ENCODE measurements at regions not wholly inside any gene's neighbourhood (a gene's known extent, or its start where the extent isn't known, plus 50 kb on each side); places are given as distances from the start of the nearest gene placed in this dataset.

- TF ChIP-seq, protein P1, sequence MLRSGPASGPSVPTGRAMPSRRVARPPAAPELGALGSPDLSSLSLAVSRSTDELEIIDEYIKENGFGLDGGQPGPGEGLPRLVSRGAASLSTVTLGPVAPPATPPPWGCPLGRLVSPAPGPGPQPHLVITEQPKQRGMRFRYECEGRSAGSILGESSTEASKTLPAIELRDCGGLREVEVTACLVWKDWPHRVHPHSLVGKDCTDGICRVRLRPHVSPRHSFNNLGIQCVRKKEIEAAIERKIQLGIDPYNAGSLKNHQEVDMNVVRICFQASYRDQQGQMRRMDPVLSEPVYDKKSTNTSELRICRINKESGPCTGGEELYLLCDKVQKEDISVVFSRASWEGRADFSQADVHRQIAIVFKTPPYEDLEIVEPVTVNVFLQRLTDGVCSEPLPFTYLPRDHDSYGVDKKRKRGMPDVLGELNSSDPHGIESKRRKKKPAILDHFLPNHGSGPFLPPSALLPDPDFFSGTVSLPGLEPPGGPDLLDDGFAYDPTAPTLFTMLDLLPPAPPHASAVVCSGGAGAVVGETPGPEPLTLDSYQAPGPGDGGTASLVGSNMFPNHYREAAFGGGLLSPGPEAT (IDR thresholded peaks at IDR 0.05; ENCODE audit: low read depth) = no peak
- TF ChIP-seq RAD51 (IDR thresholded peaks at IDR 0.05) (no peak), MTA3 (IDR thresholded peaks at IDR 0.05; ENCODE audit: borderline replicate concordance, low read length) (no peak), FOXK2 (IDR thresholded peaks at IDR 0.05) (no peak), STAT1 (conservative IDR thresholded peaks at IDR 0.05) (no peak)
- TF ChIP-seq, protein P2, sequence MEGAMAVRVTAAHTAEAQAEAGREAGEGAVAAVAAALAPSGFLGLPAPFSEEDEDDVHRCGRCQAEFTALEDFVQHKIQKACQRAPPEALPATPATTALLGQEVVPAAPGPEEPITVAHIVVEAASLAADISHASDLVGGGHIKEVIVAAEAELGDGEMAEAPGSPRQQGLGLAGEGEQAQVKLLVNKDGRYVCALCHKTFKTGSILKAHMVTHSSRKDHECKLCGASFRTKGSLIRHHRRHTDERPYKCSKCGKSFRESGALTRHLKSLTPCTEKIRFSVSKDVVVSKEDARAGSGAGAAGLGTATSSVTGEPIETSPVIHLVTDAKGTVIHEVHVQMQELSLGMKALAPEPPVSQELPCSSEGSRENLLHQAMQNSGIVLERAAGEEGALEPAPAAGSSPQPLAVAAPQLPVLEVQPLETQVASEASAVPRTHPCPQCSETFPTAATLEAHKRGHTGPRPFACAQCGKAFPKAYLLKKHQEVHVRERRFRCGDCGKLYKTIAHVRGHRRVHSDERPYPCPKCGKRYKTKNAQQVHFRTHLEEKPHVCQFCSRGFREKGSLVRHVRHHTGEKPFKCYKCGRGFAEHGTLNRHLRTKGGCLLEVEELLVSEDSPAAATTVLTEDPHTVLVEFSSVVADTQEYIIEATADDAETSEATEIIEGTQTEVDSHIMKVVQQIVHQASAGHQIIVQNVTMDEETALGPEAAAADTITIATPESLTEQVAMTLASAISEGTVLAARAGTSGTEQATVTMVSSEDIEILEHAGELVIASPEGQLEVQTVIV (IDR thresholded peaks at IDR 0.05; ENCODE audit: borderline replicate concordance, partially characterized antibody) = no peak
These were observed 106.6 kb downstream of the LRRC70 start (continued) for GRCh38 chr5:62685221-62685620.

- POLR2A ChIA-PET = no interaction called here
- no peak for DNase-seq (ENCODE audit: low read depth, low spot score)
- no peaks in the 10 kb centered on the region for H4K20me1 ChIP-seq (ENCODE audit: control insufficient read depth, insufficient read depth)
- RAD21 ChIA-PET (ENCODE audit: unreplicated experiment) = no interaction called here
- in situ Hi-C loops (cut with MboI) = no loop called here
- no peak overlapping the region for H3K27ac ChIP-seq (ENCODE audit: control insufficient read depth, insufficient read depth)
- H3K79me2 ChIP-seq (ENCODE audit: control insufficient read depth, insufficient read depth, low read length) = no peaks in the 10 kb centered on the region
- H2AFZ ChIP-seq (ENCODE audit: control insufficient read depth, low read depth, low read length) = no peak overlapping the region
- no TSS peak for BruUV-seq (replicated peaks)
- H3K4me1 ChIP-seq (ENCODE audit: control insufficient read depth, insufficient read depth, low read length) = no peaks in the 10 kb centered on the region
- WGBS (ENCODE audit: insufficient coverage, insufficient replicate concordance, low lambda C conversion rate, missing lambda C conversion rate) = 89% methylated on average over 1 of the region's 1 CpG
- H3K4me3 ChIP-seq = no peak overlapping the region
- intact Hi-C loops (cut with micrococcal nuclease; ENCODE audit: unreplicated experiment) = no loop called here
- no peaks in the 10 kb centered on the region for H3K9me3 ChIP-seq (replicated peaks; ENCODE audit: control insufficient read depth, insufficient read depth, low read length)
- ATAC-seq = no peak
- CTCF ChIA-PET = interaction anchor here (0.6 to 2.4 kb wide), 5 partner anchors 10 to 88 kb away, joined by 3 to 10 read pairs (median 3); no protein-coding TSS in a partner anchor
- H3K36me3 ChIP-seq (ENCODE audit: control insufficient read depth in 2 of 2, insufficient read depth in 2 of 2, low read length in 1 of 2) = no peaks in the 10 kb centered on the region
- no peaks in the 10 kb centered on the region for H3K27me3 ChIP-seq (replicated peaks in 1 of 2; ENCODE audit: control insufficient read depth in 2 of 2, insufficient read depth in 2 of 2, low read length in 1 of 2)
- no peak for FAIRE-seq
- H3K9ac ChIP-seq (ENCODE audit: control insufficient read depth, insufficient read depth, low read length) = no peak overlapping the region
- H3K4me2 ChIP-seq (ENCODE audit: control insufficient read depth, insufficient read depth) = no peak overlapping the region
- SMC1A ChIA-PET (ENCODE audit: uncharacterized antibody, unreplicated experiment) = interaction anchor here (0.7 to 2.1 kb wide), 5 partner anchors 9 to 94 kb away, joined by 3 to 11 read pairs (median 3); no protein-coding TSS in a partner anchor
- TF ChIP-seq NRF1 (conservative IDR thresholded peaks at IDR 0.05; ENCODE audit: low read depth, low read length) = no peak
- TF ChIP-seq MYC (IDR thresholded peaks at IDR 0.05; ENCODE audit: insufficient read depth, insufficient read length, insufficient replicate concordance, low read length, severe bottlenecking) = no peak
- TF ChIP-seq MTA2 (IDR thresholded peaks at IDR 0.05; ENCODE audit: low read depth) = no peak
- TF ChIP-seq BHLHE40 (IDR thresholded peaks at IDR 0.05; ENCODE audit: borderline replicate concordance in 1 of 2, low read depth in 2 of 2, low read length in 1 of 2) = no peak
- TF ChIP-seq KDM1A (IDR thresholded peaks at IDR 0.05; ENCODE audit: borderline replicate concordance) = no peak
- TF ChIP-seq SPI1 (IDR thresholded peaks at IDR 0.05; ENCODE audit: borderline replicate concordance, insufficient read depth, low read depth, low read length) = no peak
- TF ChIP-seq RCOR1 (conservative IDR thresholded peaks at IDR 0.05; ENCODE audit: low read depth, low read length) = no peak
- TF ChIP-seq GATAD2B (conservative IDR thresholded peaks at IDR 0.05; ENCODE audit: low read depth) = no peak
- TF ChIP-seq, protein P3, sequence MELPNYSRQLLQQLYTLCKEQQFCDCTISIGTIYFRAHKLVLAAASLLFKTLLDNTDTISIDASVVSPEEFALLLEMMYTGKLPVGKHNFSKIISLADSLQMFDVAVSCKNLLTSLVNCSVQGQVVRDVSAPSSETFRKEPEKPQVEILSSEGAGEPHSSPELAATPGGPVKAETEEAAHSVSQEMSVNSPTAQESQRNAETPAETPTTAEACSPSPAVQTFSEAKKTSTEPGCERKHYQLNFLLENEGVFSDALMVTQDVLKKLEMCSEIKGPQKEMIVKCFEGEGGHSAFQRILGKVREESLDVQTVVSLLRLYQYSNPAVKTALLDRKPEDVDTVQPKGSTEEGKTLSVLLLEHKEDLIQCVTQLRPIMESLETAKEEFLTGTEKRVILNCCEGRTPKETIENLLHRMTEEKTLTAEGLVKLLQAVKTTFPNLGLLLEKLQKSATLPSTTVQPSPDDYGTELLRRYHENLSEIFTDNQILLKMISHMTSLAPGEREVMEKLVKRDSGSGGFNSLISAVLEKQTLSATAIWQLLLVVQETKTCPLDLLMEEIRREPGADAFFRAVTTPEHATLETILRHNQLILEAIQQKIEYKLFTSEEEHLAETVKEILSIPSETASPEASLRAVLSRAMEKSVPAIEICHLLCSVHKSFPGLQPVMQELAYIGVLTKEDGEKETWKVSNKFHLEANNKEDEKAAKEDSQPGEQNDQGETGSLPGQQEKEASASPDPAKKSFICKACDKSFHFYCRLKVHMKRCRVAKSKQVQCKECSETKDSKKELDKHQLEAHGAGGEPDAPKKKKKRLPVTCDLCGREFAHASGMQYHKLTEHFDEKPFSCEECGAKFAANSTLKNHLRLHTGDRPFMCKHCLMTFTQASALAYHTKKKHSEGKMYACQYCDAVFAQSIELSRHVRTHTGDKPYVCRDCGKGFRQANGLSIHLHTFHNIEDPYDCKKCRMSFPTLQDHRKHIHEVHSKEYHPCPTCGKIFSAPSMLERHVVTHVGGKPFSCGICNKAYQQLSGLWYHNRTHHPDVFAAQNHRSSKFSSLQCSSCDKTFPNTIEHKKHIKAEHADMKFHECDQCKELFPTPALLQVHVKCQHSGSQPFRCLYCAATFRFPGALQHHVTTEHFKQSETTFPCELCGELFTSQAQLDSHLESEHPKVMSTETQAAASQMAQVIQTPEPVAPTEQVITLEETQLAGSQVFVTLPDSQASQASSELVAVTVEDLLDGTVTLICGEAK (IDR thresholded peaks at IDR 0.05; ENCODE audit: borderline replicate concordance) = no peak
- TF ChIP-seq ZNF24 (IDR thresholded peaks at IDR 0.05) = no peak
These were observed 105.7 kb downstream of the LRRC70 start for GRCh38 chr5:62684310-62684709.

Data from GM12878 (cell line).